DMS53 treated with DMSO at 0.1 percent for 48 hours (cell line): ENCODE measurements at regions not wholly inside any gene's neighbourhood (a gene's known extent, or its start where the extent isn't known, plus 50 kb on each side); places are given as distances from the start of the nearest gene placed in this dataset.
A peak's percentile ranks its signal among the peaks of the same experiment; 100 is the strongest.

ENCODE experiments used
- DNase-seq: peaks from one replicate; lab custom pipeline; 2025; ENCODE audit not compliant: unreplicated experiment; lab: John Stamatoyannopoulos, UW

GRCh38 chr5:160508780-160509361 lies 87.2 kb downstream of the PTTG1 start:
- DNase-seq, result peak; percentile 74

- DNase-seq, result no peak
Measured at GRCh38 chr5:160511280-160511929, 89.8 kb downstream of the PTTG1 start.
